KMS-11 (cell line): ENCODE measurements at regions not wholly inside any gene's neighbourhood (a gene's known extent, or its start where the extent isn't known, plus 50 kb on each side); places are given as distances from the start of the nearest gene placed in this dataset.

Experiments
- H2AFZ ChIP-seq: fragments of 200-600 bp; sonication (generic); 2 replicates; pipeline ENCODE4 v1.6.1; 2016; ENCODE audit warnings: antibody characterized with exemption, mixed run types, low read depth
- H3K27ac ChIP-seq: fragments of 200-600 bp; sonication (generic); 2 replicates; pipeline ENCODE4 v1.6.1; 2016; ENCODE audit warnings: mild to moderate bottlenecking, mixed run types
- H3K27me3 ChIP-seq: fragments of 200-600 bp; sonication (generic); 2 replicates; pipeline ENCODE4 v1.6.1; 2017; ENCODE audit warnings: mild to moderate bottlenecking, low read depth, mixed run types, moderate library complexity; ENCODE audit not compliant: insufficient read depth
- H3K36me3 ChIP-seq: fragments of 200-600 bp; sonication (generic); 2 replicates; pipeline ENCODE4 v1.6.1; 2017; ENCODE audit warnings: mild to moderate bottlenecking, mixed run types; ENCODE audit not compliant: insufficient read depth
- H3K4me1 ChIP-seq: fragments of 200-600 bp; sonication (generic); 2 replicates; pipeline ENCODE4 v1.6.1; 2016; ENCODE audit warnings: mild to moderate bottlenecking, low read depth, mixed run types; ENCODE audit not compliant: poor library complexity, severe bottlenecking
- H3K4me2 ChIP-seq: fragments of 200-600 bp; sonication (generic); 2 replicates; pipeline ENCODE4 v1.7.0; 2016; ENCODE audit warnings: mild to moderate bottlenecking, mixed run types
- H3K4me3 ChIP-seq: fragments of 200-600 bp; sonication (generic); IDR thresholded peaks from 2 replicates; pipeline ENCODE4 v1.6.1; 2017; ENCODE audit warnings: low read depth, low read length, mixed read lengths; ENCODE audit not compliant: insufficient read depth
- H3K79me2 ChIP-seq: fragments of 200-600 bp; sonication (generic); 2 replicates; pipeline ENCODE4 v1.6.1; 2016; ENCODE audit warnings: low read depth, mixed run types; ENCODE audit not compliant: insufficient read depth
- H3K9ac ChIP-seq: fragments of 200-600 bp; sonication (generic); 2 replicates; pipeline ENCODE4 v1.6.1; 2016; ENCODE audit warnings: mild to moderate bottlenecking, mixed run types
- H4K20me1 ChIP-seq: fragments of 200-600 bp; sonication (generic); 2 replicates; pipeline ENCODE4 v1.6.1; 2016; ENCODE audit warnings: mild to moderate bottlenecking, mixed run types; ENCODE audit not compliant: insufficient read depth
- TF ChIP-seq, protein P1 (sequence below): fragments of 200-600 bp; sonication (generic); conservative IDR thresholded peaks from 2 replicates; pipeline ENCODE4 v1.6.1; 2017; ENCODE audit warnings: low read depth, mild to moderate bottlenecking, antibody characterized with exemption, low read length, moderate library complexity, mixed read lengths

DNA sequence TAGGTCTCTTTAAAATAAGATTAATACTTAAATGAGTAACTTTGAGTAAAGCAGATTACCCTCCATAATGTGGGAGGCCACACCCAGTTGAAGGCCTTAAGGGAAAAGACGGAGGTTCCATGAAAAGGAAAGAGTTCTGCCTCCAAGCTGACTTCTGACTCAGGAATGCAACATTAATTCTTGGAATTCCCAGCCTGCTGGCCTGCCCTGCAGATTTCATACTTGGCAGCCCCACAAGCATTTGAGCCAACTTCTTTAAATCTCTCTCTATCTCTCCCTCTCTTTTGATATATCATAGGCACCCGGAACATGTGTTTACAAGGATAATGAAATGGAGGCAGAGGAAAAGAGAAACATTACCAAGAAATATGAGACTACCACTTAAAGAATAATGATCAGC lies 902.3 kb upstream of the MIR17HG start:
- Histone ChIP-seq H2AFZ (no peak overlapping the region), H3K4me2 (no peak overlapping the region), H3K79me2 (no peaks in the 10 kb centered on the region), H3K9ac (no peak overlapping the region), H4K20me1 (no peaks in the 10 kb centered on the region), H3K36me3 (no peaks in the 10 kb centered on the region), H3K27ac (no peak overlapping the region), H3K27me3 (no peaks in the 10 kb centered on the region), H3K4me3 (no peak overlapping the region), H3K4me1 (no peaks in the 10 kb centered on the region)
- TF ChIP-seq, protein P1, sequence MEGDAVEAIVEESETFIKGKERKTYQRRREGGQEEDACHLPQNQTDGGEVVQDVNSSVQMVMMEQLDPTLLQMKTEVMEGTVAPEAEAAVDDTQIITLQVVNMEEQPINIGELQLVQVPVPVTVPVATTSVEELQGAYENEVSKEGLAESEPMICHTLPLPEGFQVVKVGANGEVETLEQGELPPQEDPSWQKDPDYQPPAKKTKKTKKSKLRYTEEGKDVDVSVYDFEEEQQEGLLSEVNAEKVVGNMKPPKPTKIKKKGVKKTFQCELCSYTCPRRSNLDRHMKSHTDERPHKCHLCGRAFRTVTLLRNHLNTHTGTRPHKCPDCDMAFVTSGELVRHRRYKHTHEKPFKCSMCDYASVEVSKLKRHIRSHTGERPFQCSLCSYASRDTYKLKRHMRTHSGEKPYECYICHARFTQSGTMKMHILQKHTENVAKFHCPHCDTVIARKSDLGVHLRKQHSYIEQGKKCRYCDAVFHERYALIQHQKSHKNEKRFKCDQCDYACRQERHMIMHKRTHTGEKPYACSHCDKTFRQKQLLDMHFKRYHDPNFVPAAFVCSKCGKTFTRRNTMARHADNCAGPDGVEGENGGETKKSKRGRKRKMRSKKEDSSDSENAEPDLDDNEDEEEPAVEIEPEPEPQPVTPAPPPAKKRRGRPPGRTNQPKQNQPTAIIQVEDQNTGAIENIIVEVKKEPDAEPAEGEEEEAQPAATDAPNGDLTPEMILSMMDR: no peak

DNA sequence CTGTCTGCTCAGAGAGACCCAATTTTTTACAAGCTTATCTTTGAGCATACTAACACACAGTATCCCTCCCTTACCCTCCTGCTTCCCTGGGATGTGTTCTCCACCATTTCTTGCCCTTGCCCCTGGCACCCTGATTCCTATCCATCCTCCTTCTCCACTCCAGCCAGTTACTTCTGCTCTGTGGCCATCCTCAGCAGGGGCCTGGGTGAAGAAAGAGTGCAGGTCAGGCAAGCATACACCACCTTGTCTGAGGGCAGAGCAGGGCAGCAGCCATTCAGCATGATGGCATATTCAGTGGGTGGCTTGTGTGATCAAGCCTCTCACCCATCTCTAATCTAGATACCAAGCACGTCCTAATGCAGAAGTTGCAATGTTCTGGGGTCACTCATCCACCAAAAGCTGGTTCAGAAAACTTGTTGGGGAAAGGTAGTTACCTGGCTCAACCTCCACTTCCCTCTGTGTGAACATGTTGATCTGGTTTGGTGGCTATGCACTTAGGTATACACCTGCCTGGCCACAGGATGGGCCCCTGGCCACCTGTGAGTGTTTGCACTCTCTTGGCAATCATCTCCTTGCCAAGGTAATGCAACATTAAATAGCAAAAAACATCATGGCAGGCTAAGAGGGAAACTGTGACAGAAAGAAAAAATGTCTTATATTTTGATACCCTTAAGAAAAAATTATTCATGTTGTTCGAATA lies 900.3 kb upstream of the MIR17HG start:
- Histone ChIP-seq H4K20me1 (no peaks in the 10 kb centered on the region), H3K4me3 (no peak overlapping the region), H3K9ac (no peak overlapping the region), H2AFZ (no peak overlapping the region), H3K36me3 (no peaks in the 10 kb centered on the region), H3K4me2 (no peak overlapping the region), H3K79me2 (no peaks in the 10 kb centered on the region), H3K4me1 (no peaks in the 10 kb centered on the region), H3K27ac (no peak overlapping the region), H3K27me3 (no peaks in the 10 kb centered on the region)
- TF ChIP-seq, protein P1: no peak

DNA sequence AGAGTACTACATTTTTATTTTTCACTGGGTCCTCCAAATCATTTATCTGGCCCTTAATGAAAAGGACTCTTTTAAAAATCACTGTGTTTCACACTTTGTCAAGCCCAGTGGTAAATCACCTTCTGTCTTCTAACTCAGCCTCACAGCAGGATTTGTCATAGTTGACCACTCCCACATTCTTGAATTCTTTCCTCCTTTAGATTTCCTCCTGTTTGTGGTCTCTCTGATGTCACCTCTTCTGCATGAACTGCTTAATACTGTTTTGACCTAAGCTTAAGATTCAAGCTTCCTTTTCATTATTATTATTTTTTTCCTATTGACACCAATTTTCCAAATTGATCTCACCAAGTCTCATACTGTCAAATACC lies 899.8 kb upstream of the MIR17HG start:
- H3K36me3 ChIP-seq: no peaks in the 10 kb centered on the region
- H3K27me3 ChIP-seq: no peaks in the 10 kb centered on the region
- no peak overlapping the region for H2AFZ ChIP-seq
- no peak overlapping the region for H3K27ac ChIP-seq
- TF ChIP-seq, protein P1: no peak
- H4K20me1 ChIP-seq: no peaks in the 10 kb centered on the region
- no peaks in the 10 kb centered on the region for H3K79me2 ChIP-seq
- no peak overlapping the region for H3K4me3 ChIP-seq
- no peak overlapping the region for H3K9ac ChIP-seq
- no peak overlapping the region for H3K4me2 ChIP-seq
- no peaks in the 10 kb centered on the region for H3K4me1 ChIP-seq

DNA sequence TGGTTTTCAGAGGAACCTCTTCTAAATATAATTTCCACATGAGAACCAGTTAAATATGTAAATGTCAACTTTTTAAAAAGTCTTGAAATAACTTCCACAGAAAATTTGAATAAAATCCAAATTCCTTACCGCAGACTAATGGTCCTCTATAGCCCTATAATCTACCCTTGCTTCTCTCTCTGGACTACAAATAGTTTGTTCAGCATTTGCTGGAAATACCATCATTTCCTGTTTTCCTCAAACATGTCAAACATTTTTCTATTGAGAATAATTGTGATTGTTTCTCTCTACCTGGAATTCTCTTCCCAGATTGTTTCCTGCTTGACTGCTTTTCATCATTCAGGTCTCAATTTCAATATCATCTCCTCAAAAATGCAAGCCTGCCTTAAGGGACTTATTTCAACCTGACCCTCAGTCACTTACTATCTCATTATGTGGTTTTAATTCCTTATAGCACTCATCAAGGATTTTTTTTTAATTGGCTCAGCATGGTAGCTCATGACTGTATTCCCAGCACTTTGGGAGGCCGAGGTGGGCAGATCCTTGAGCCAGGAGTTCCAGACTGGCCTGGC lies 898.9 kb upstream of the MIR17HG start:
- TF ChIP-seq, protein P1: no peak
- no peak overlapping the region for H3K9ac ChIP-seq
- no peaks in the 10 kb centered on the region for H3K79me2 ChIP-seq
- no peaks in the 10 kb centered on the region for H3K27me3 ChIP-seq
- H3K4me3 ChIP-seq: no peak overlapping the region
- H4K20me1 ChIP-seq: no peaks in the 10 kb centered on the region
- no peaks in the 10 kb centered on the region for H3K4me1 ChIP-seq
- no peaks in the 10 kb centered on the region for H3K36me3 ChIP-seq
- no peak overlapping the region for H3K27ac ChIP-seq
- H2AFZ ChIP-seq: no peak overlapping the region
- H3K4me2 ChIP-seq: no peak overlapping the region
